ENCODE measurements at regions not wholly inside any gene's neighbourhood (a gene's known extent, or its start where the extent isn't known, plus 50 kb on each side); places are given as distances from the start of the nearest gene placed in this dataset.

- no peak overlapping the region for H3K4me3 ChIP-seq
- DNase-seq (ENCODE audit: low spot score), result no peak
- no peaks in the 10 kb centered on the region for H3K36me3 ChIP-seq
- H3K9me3 ChIP-seq, result peaks cover 0 to 18% of the 10 kb centered on the region in 2 donors
- no peaks in the 10 kb centered on the region for H3K27me3 ChIP-seq
- H3K27ac ChIP-seq, result no peak overlapping the region
- no peak for TF ChIP-seq CTCF (IDR thresholded peaks at IDR 0.05)
- H3K4me1 ChIP-seq, result no peaks in the 10 kb centered on the region
These were observed 95.0 kb downstream of the C5orf15 start for GRCh38 chr5:133873449-133873848.

GRCh38 chr5:133870661-133871060 is 97.8 kb downstream of the C5orf15 start:
- Histone ChIP-seq H3K36me3 (no peaks in the 10 kb centered on the region), H3K27me3 (no peaks in the 10 kb centered on the region), H3K27ac (no peak overlapping the region), H3K9me3 (peaks cover 0 to 14% of the 10 kb centered on the region in 2 donors), H3K4me1 (no peaks in the 10 kb centered on the region), H3K4me3 (no peak overlapping the region)
- DNase-seq (ENCODE audit: low spot score), result no peak
- no peak for TF ChIP-seq CTCF (IDR thresholded peaks at IDR 0.05)

DNA sequence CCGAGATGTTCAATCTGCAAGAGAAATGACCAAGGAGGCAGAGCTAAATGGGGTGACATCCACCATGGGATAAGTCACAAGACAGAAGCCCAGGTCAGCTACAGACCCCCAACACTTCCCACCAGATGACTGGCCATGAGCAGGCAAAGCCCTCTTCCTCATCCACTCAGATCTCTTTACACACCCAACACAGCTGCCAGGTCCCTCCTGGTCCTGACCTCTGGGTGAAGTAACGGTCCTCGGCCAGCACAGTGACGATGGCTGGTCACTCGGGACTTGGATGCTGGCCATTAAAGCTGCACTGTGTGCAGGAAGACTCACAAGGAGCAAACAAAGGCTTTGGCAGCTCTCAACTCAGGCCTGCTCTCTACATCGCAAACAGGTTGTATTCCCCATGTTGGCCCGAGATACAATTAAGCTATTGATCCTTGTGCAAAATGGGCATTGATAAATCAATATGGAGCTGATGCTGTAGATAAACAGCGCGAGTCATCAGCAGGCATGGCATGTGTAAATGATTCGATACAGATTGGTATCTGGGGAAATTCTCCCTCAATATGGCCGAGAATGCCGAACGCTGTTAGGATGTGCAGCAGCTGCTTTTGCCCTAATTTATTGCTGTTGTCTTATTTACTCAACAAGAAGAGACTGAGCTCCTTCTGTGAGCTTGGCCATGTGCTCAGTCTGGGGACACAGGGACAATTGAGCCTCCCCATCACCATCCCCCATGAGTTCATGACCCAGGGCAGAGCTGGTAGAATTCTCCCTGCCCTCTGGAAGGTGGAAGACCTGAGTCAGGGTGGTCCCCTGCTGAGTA is 98.7 kb downstream of the C5orf15 start:
- Histone ChIP-seq H3K27ac (peak overlapping the region; percentile 37 to 55), H3K4me1 (no peaks in the 10 kb centered on the region), H3K9me3 (peaks cover 0 to 5% of the 10 kb centered on the region in 2 donors), H3K36me3 (no peaks in the 10 kb centered on the region), H3K4me3 (peak overlapping the region; percentile 11 to 39), H3K27me3 (no peaks in the 10 kb centered on the region)
- TF ChIP-seq CTCF (IDR thresholded peaks at IDR 0.05), result peak; percentile 9 to 38
- peak; percentile 62 for DNase-seq (ENCODE audit: low spot score)

- H3K4me3 ChIP-seq, result peak overlapping the region; percentile 11 to 39
- H3K9me3 ChIP-seq, result no peaks in the 10 kb centered on the region
- peak; percentile 72 to 87 for TF ChIP-seq CTCF (IDR thresholded peaks at IDR 0.05)
- peak; percentile 82 for DNase-seq (ENCODE audit: low spot score)
- no peaks in the 10 kb centered on the region for H3K4me1 ChIP-seq
- no peaks in the 10 kb centered on the region for H3K27me3 ChIP-seq
- H3K36me3 ChIP-seq, result no peaks in the 10 kb centered on the region
- H3K27ac ChIP-seq, result peak overlapping the region; percentile 37 to 55
These were observed 99.4 kb downstream of the C5orf15 start for GRCh38 chr5:133868946-133869518.

DNA sequence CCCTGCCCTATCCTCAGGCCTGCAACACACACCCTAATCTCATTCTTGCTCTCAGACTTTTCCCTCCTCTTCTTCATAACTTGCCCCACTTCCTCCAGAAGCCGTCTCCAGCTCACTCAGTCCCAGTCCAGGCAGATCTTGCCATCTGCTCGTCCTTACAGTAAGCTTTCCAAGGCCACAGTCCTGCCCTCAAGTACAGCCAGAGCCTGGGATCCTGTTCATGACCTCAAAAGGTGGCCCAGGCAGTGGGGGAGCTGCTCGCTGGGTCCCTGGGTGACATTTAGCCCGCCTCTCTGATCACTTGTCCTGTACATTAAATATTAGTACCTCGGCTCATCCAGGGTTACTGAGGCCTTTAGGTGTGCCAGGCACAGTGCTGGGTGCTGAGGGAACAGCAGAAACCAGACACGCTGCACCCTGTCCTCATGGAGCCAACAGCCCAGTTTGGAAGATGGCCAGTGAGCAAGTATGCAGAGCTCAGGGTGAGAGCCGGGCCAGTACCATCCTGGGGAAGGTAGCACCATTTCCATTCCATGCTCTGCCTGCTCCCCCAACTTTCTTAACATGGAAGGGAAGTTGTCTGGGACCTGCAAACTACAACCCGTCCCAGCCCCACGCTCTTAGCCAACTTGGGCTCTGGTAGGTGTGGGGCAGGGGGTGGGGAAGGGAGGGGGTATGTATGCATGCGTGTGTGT is 100.4 kb downstream of the C5orf15 start:
- no peaks in the 10 kb centered on the region for H3K27me3 ChIP-seq
- H3K27ac ChIP-seq, result no peak overlapping the region
- no peaks in the 10 kb centered on the region for H3K36me3 ChIP-seq
- no peak overlapping the region for H3K4me3 ChIP-seq
- no peaks in the 10 kb centered on the region for H3K4me1 ChIP-seq
- H3K9me3 ChIP-seq, result no peaks in the 10 kb centered on the region
- no peak for DNase-seq (ENCODE audit: low spot score)
- no peak for TF ChIP-seq CTCF (IDR thresholded peaks at IDR 0.05)

All from right atrium auricular region (tissue), 2 donors.